Endothelial cell of umbilical vein (primary cell): ENCODE measurements at regions not wholly inside any gene's neighbourhood (a gene's known extent, or its start where the extent isn't known, plus 50 kb on each side); places are given as distances from the start of the nearest gene placed in this dataset.

ENCODE experiments used
- BruUV-seq: library from RNA; stranded (reverse); fragments of 400-500 nt; replicated peaks from 2 replicates; lab custom pipeline; 2021; lab: Mats Ljungman, UMichigan
- CTCF ChIA-PET: fragments of 300-600, 350-600 bp; sonication (Branson Sonifier 250); formaldehyde crosslinking; loops from one replicate; lab custom pipeline; 2021; ENCODE audit warnings: antibody characterized with exemption, inconsistent platforms; lab: Charles Lee
- POLR2A ChIA-PET: fragments of 300-600, 350-600 bp; sonication (Branson Sonifier 250); formaldehyde crosslinking; loops from one replicate; lab custom pipeline; 2021; ENCODE audit warnings: antibody characterized with exemption, inconsistent platforms; lab: Charles Lee
- DNase-seq: peaks from one replicate; pipeline ENCODE4 v3.0.0-alpha.2; 2011; ENCODE audit warnings: low read depth, low spot score
- FAIRE-seq: peaks from 2 replicates; lab custom pipeline; 2011; peaks lifted over from hg19 to GRCh38; lab: Jason Lieb, UNC
- H2AFZ ChIP-seq: 2 replicates; pipeline ENCODE4 v1.6.0; 2012; ENCODE audit warnings: low read depth, low read length, control low read depth, inconsistent platforms
- H3K27ac ChIP-seq: 2 replicates; pipeline ENCODE4 v1.5.1; 2011; ENCODE audit warnings: low read depth, mild to moderate bottlenecking, control low read depth, low read length, moderate library complexity; ENCODE audit not compliant: insufficient read depth
- H3K27me3 ChIP-seq, 2 experiments: 2 replicates each; pipeline versions ENCODE4 v1.6.0 to v1.6.1; 2011; ENCODE audit warnings: low read length in 2 of 2, mixed read lengths in 1 of 2; ENCODE audit not compliant: control insufficient read depth in 2 of 2, insufficient read depth in 2 of 2
- H3K36me3 ChIP-seq, 2 experiments: 2 replicates in 1 of 2; 3 replicates in 1 of 2; pipeline ENCODE4 v1.5.1; 2011; ENCODE audit warnings: low read length in 2 of 2, mild to moderate bottlenecking in 1 of 2, moderate library complexity in 1 of 2; ENCODE audit not compliant: control insufficient read depth in 2 of 2, insufficient read depth in 2 of 2; ENCODE audit errors: extremely low read depth in 1 of 2
- H3K4me1 ChIP-seq: 3 replicates; pipeline ENCODE4 v1.5.1; 2011; ENCODE audit warnings: mild to moderate bottlenecking, low read length; ENCODE audit not compliant: control insufficient read depth, insufficient read depth; ENCODE audit errors: extremely low read depth
- H3K4me2 ChIP-seq: 2 replicates; pipeline ENCODE4 v1.6.1; 2011; ENCODE audit warnings: low read length, control low read depth, mixed read lengths; ENCODE audit not compliant: insufficient read depth
- H3K4me3 ChIP-seq, 3 experiments: fragments of 200-600 bp in 1 of 3; sonication (generic), shearing (Covaris generic) in 1 of 3; replicated peaks in 1 of 3; 2 replicates each; pipeline ENCODE4 v1.5.1; 2011 to 2016; ENCODE audit warnings: control low read depth in 3 of 3, low read length in 3 of 3, mild to moderate bottlenecking in 2 of 3, inconsistent platforms in 1 of 3, low read depth in 1 of 3, moderate library complexity in 1 of 3; ENCODE audit not compliant: insufficient read depth in 1 of 3
- H3K79me2 ChIP-seq: 2 replicates; pipeline ENCODE4 v1.6.0; 2012; ENCODE audit warnings: low read length, inconsistent platforms; ENCODE audit not compliant: control insufficient read depth, insufficient read depth
- H3K9ac ChIP-seq: replicated peaks from 2 replicates; pipeline ENCODE3; 2011; ENCODE audit warnings: low read length, control low read depth; ENCODE audit not compliant: insufficient read depth; ENCODE audit errors: extremely low read depth
- H3K9me1 ChIP-seq: replicated peaks from 3 replicates; pipeline ENCODE4 v1.6.0; 2011; ENCODE audit warnings: mild to moderate bottlenecking, low read length; ENCODE audit not compliant: control insufficient read depth, insufficient read depth; ENCODE audit errors: extremely low read depth
- H3K9me3 ChIP-seq: replicated peaks from 2 replicates; pipeline ENCODE4 v1.5.1; 2012; ENCODE audit warnings: low read length, inconsistent platforms; ENCODE audit not compliant: control insufficient read depth, insufficient read depth
- H4K20me1 ChIP-seq: replicated peaks from 2 replicates; pipeline ENCODE3; 2011; ENCODE audit warnings: mild to moderate bottlenecking, low read length; ENCODE audit not compliant: control insufficient read depth, insufficient read depth; ENCODE audit errors: extremely low read depth
- CTCF ChIP-seq, 2 donors: IDR thresholded peaks; 1 replicate in 1 of 2; 2 replicates in 1 of 2; pipeline ENCODE4 v1.5.1; 2011; ENCODE audit warnings: low read length in 2 of 2, mild to moderate bottlenecking in 2 of 2, moderate library complexity in 2 of 2, control low read depth in 1 of 2, inconsistent platforms in 1 of 2, low read depth in 1 of 2; ENCODE audit not compliant: insufficient read depth in 1 of 2; ENCODE audit errors: extremely low read depth in 1 of 2
- EZH2 ChIP-seq: IDR thresholded peaks from 2 replicates; pipeline ENCODE4 v1.6.1; 2012; ENCODE audit warnings: borderline replicate concordance, low read depth, mild to moderate bottlenecking, moderate library complexity, low read length, inconsistent platforms; ENCODE audit not compliant: severe bottlenecking
- FOS ChIP-seq: IDR thresholded peaks from 2 replicates; pipeline ENCODE4 v1.6.1; 2011; ENCODE audit warnings: mild to moderate bottlenecking, low read length, moderate library complexity, borderline replicate concordance; ENCODE audit not compliant: insufficient read depth
- GATA2 ChIP-seq: IDR thresholded peaks from 2 replicates; pipeline ENCODE4 v1.7.0; 2011; ENCODE audit warnings: low read depth, mild to moderate bottlenecking, moderate library complexity, mixed read lengths, low read length; ENCODE audit not compliant: insufficient read length, insufficient read depth
- JUN ChIP-seq: IDR thresholded peaks from 2 replicates; pipeline ENCODE4 v1.6.1; 2011; ENCODE audit warnings: borderline replicate concordance, low read depth; ENCODE audit not compliant: insufficient read length, insufficient read depth
- MAX ChIP-seq: IDR thresholded peaks from 2 replicates; pipeline ENCODE4 v1.6.1; 2011; ENCODE audit not compliant: insufficient read depth, insufficient read length
- MYC ChIP-seq: IDR thresholded peaks from one replicate; pipeline ENCODE4 v1.6.1; 2011; ENCODE audit warnings: mild to moderate bottlenecking, low read depth, low read length
- POLR2A ChIP-seq: IDR thresholded peaks from 2 replicates; pipeline ENCODE4 v1.6.1; 2012; ENCODE audit warnings: low read depth, mild to moderate bottlenecking, control low read depth, low read length
- POLR2AphosphoS5 ChIP-seq: IDR thresholded peaks from 2 replicates; pipeline ENCODE4 v1.6.1; 2012; ENCODE audit warnings: low read depth, mild to moderate bottlenecking, control low read depth, low read length, moderate library complexity; ENCODE audit not compliant: insufficient read depth
- dilution Hi-C: fragments of 300-500 bp; cut with MboI; formaldehyde crosslinking; loops from one replicate; pipeline ENCODE4 v1.15.0; 2019; ENCODE audit warnings: low sequenced_read_pairs; ENCODE audit not compliant: extremely low pct_ligation_motif_present
- intact Hi-C: fragments of 100-400 bp; cut with micrococcal nuclease; formaldehyde crosslinking; loops from one replicate; pipeline ENCODE4 v1.10.0; 2022

- H2AFZ ChIP-seq, result no peak overlapping the region
- H3K4me3 ChIP-seq, result no peak overlapping the region
- POLR2A ChIA-PET, result no interaction called here
These were observed 61.1 kb upstream of the ARSJ start for GRCh38 chr4:114040319-114041116.

More at GRCh38 chr4:114040319-114041116, 61.1 kb upstream of the ARSJ start:
- Histone ChIP-seq H3K27ac (no peak overlapping the region), H3K4me2 (no peak overlapping the region), H3K9me1 (no peaks in the 10 kb centered on the region), H3K79me2 (no peaks in the 10 kb centered on the region), H3K9me3 (no peaks in the 10 kb centered on the region), H3K4me1 (peaks cover 10% of the 10 kb centered on the region), H4K20me1 (no peaks in the 10 kb centered on the region), H3K9ac (no peak overlapping the region), H3K27me3 (no peaks in the 10 kb centered on the region), H3K36me3 (no peaks in the 10 kb centered on the region)
- dilution Hi-C loops, result no loop called here
- no peak for FAIRE-seq
- DNase-seq, result no peak
- CTCF ChIA-PET, result no interaction called here
- intact Hi-C loops, result no loop called here
- TF ChIP-seq CTCF (IDR thresholded peaks at IDR 0.05; ENCODE audit: extremely low read depth in 1 of 2, insufficient read depth in 1 of 2, low read depth in 1 of 2, low read length in 2 of 2), result no peak
- TF ChIP-seq POLR2AphosphoS5, result no peak
- no peak for TF ChIP-seq POLR2A
- TF ChIP-seq EZH2, result no peak
- TF ChIP-seq FOS, result no peak
- TF ChIP-seq MAX, result no peak
- no peak for TF ChIP-seq MYC
- TF ChIP-seq JUN, result no peak
- no peak for TF ChIP-seq GATA2
- BruUV-seq, result no TSS peak
